Activated T-helper 1 cell treated with anti-CD3 and anti-CD28 coated beads, Interleukin-2, amount 50 U/mL, for 16 hours (primary cell): ENCODE measurements at regions not wholly inside any gene's neighbourhood (a gene's known extent, or its start where the extent isn't known, plus 50 kb on each side); places are given as distances from the start of the nearest gene placed in this dataset.

Experiments used
- DNase-seq, 2 donors: peaks; one replicate each; pipeline ENCODE4 v3.0.0-alpha.2; 2020; ENCODE audit warnings: low read depth in 1 of 2, low spot score in 1 of 2

GRCh38 chr1:172976222-172977041 is 74.3 kb downstream of the TNFSF18 start:
- no peak for DNase-seq

GRCh38 chr1:172977296-172978017 is 73.3 kb downstream of the TNFSF18 start:
- DNase-seq = no peak

- no peak for DNase-seq
Observed at GRCh38 chr1:172978595-172978994, 72.1 kb downstream of the TNFSF18 start.

GRCh38 chr1:172979828-172980227 is 70.9 kb downstream of the TNFSF18 start:
- DNase-seq = no peak

- DNase-seq = no peak
Observed at GRCh38 chr1:172980456-172980855, 70.3 kb downstream of the TNFSF18 start.

GRCh38 chr1:172980971-172981370 is 69.8 kb downstream of the TNFSF18 start:
- DNase-seq = no peak
